ENCODE measurements at regions not wholly inside any gene's neighbourhood (a gene's known extent, or its start where the extent isn't known, plus 50 kb on each side); places are given as distances from the start of the nearest gene placed in this dataset.

GRCh38 chr3:117305681-117306080 lies 596.1 kb downstream of the TUSC7 start:
- H3K36me3 Mint-ChIP-seq, result no peaks in the 10 kb centered on the region
- ChIA-PET POLR2A (no interaction called here), CTCF (no interaction called here)
- peaks cover 8% of the 10 kb centered on the region for H3K9me3 Mint-ChIP-seq
- no peak overlapping the region for H3K27ac Mint-ChIP-seq
- H3K27me3 Mint-ChIP-seq, result no peaks in the 10 kb centered on the region
- H3K4me1 Mint-ChIP-seq (ENCODE audit: low read depth), result no peaks in the 10 kb centered on the region
- H3K4me3 Mint-ChIP-seq, result no peak overlapping the region
- DNase-seq, result no peak
- intact Hi-C loops (cut with micrococcal nuclease), result no loop called here

GRCh38 chr3:117306299-117306698 lies 596.7 kb downstream of the TUSC7 start:
- H3K27me3 Mint-ChIP-seq, result no peaks in the 10 kb centered on the region
- CTCF ChIA-PET, result no interaction called here

GRCh38 chr3:117308353-117308752 lies 598.8 kb downstream of the TUSC7 start:
- Mint-ChIP-seq H3K4me3 (no peak overlapping the region), H3K27me3 (no peaks in the 10 kb centered on the region), H3K4me1 (ENCODE audit: low read depth) (no peaks in the 10 kb centered on the region), H3K9me3 (peaks cover 8% of the 10 kb centered on the region), H3K27ac (no peak overlapping the region), H3K36me3 (no peaks in the 10 kb centered on the region)
- intact Hi-C loops (cut with micrococcal nuclease), result no loop called here
- ChIA-PET POLR2A (no interaction called here), CTCF (no interaction called here)
- DNase-seq, result no peak

More at GRCh38 chr3:117306299-117306698, 596.7 kb downstream of the TUSC7 start:
- intact Hi-C loops (cut with micrococcal nuclease), result no loop called here
- peaks cover 8% of the 10 kb centered on the region for H3K9me3 Mint-ChIP-seq
- H3K4me1 Mint-ChIP-seq (ENCODE audit: low read depth), result no peaks in the 10 kb centered on the region
- no peak for DNase-seq
- H3K36me3 Mint-ChIP-seq, result no peaks in the 10 kb centered on the region
- no peak overlapping the region for H3K27ac Mint-ChIP-seq
- POLR2A ChIA-PET, result no interaction called here
- H3K4me3 Mint-ChIP-seq, result no peak overlapping the region

GRCh38 chr3:117308756-117309155 lies 599.2 kb downstream of the TUSC7 start:
- H3K9me3 Mint-ChIP-seq, result peaks cover 8% of the 10 kb centered on the region
- H3K4me3 Mint-ChIP-seq, result no peak overlapping the region
- intact Hi-C loops (cut with micrococcal nuclease), result no loop called here
- ChIA-PET POLR2A (no interaction called here), CTCF (no interaction called here)
- no peaks in the 10 kb centered on the region for H3K36me3 Mint-ChIP-seq
- H3K27me3 Mint-ChIP-seq, result no peaks in the 10 kb centered on the region
- H3K4me1 Mint-ChIP-seq (ENCODE audit: low read depth), result no peaks in the 10 kb centered on the region
- no peak for DNase-seq
- H3K27ac Mint-ChIP-seq, result no peak overlapping the region

- Mint-ChIP-seq H3K4me3 (no peak overlapping the region), H3K27ac (no peak overlapping the region), H3K27me3 (no peaks in the 10 kb centered on the region), H3K36me3 (no peaks in the 10 kb centered on the region), H3K9me3 (peaks cover 8% of the 10 kb centered on the region), H3K4me1 (ENCODE audit: low read depth) (no peaks in the 10 kb centered on the region)
- intact Hi-C loops (cut with micrococcal nuclease), result no loop called here
- ChIA-PET CTCF (no interaction called here), POLR2A (no interaction called here)
- no peak for DNase-seq
These were observed 601.0 kb downstream of the TUSC7 start for GRCh38 chr3:117310536-117310935.

GRCh38 chr3:117314441-117315150 lies 605.0 kb downstream of the TUSC7 start:
- H3K4me3 Mint-ChIP-seq, result no peak overlapping the region
- CTCF ChIA-PET, result no interaction called here
- peaks cover 6% of the 10 kb centered on the region for H3K9me3 Mint-ChIP-seq
- no peaks in the 10 kb centered on the region for H3K4me1 Mint-ChIP-seq (ENCODE audit: low read depth)
- POLR2A ChIA-PET, result no interaction called here
- no peaks in the 10 kb centered on the region for H3K36me3 Mint-ChIP-seq
- no peak for DNase-seq
- H3K27ac Mint-ChIP-seq, result no peak overlapping the region
- intact Hi-C loops (cut with micrococcal nuclease), result no loop called here
- H3K27me3 Mint-ChIP-seq, result no peaks in the 10 kb centered on the region

GRCh38 chr3:117322866-117323265 lies 613.3 kb downstream of the TUSC7 start:
- no peak for DNase-seq
- Mint-ChIP-seq H3K4me1 (ENCODE audit: low read depth) (no peaks in the 10 kb centered on the region), H3K36me3 (no peaks in the 10 kb centered on the region), H3K27ac (no peak overlapping the region), H3K9me3 (peaks cover 8% of the 10 kb centered on the region), H3K27me3 (no peaks in the 10 kb centered on the region), H3K4me3 (no peak overlapping the region)
- ChIA-PET CTCF (no interaction called here), POLR2A (no interaction called here)
- intact Hi-C loops (cut with micrococcal nuclease), result no loop called here

GRCh38 chr3:117346901-117347300 lies 637.3 kb downstream of the TUSC7 start:
- no peak for DNase-seq
- ChIA-PET CTCF (no interaction called here), POLR2A (no interaction called here)
- Mint-ChIP-seq H3K4me1 (ENCODE audit: low read depth) (no peaks in the 10 kb centered on the region), H3K27ac (no peak overlapping the region), H3K27me3 (no peaks in the 10 kb centered on the region), H3K4me3 (no peak overlapping the region), H3K36me3 (no peaks in the 10 kb centered on the region), H3K9me3 (peaks cover 8% of the 10 kb centered on the region)
- intact Hi-C loops (cut with micrococcal nuclease), result no loop called here

GRCh38 chr3:117348884-117349283 lies 639.3 kb downstream of the TUSC7 start:
- ChIA-PET CTCF (no interaction called here), POLR2A (no interaction called here)
- intact Hi-C loops (cut with micrococcal nuclease), result no loop called here
- Mint-ChIP-seq H3K27ac (no peak overlapping the region), H3K36me3 (no peaks in the 10 kb centered on the region), H3K4me1 (ENCODE audit: low read depth) (no peaks in the 10 kb centered on the region), H3K9me3 (peaks cover 4% of the 10 kb centered on the region), H3K4me3 (no peak overlapping the region), H3K27me3 (no peaks in the 10 kb centered on the region)
- no peak for DNase-seq

- intact Hi-C loops (cut with micrococcal nuclease), result no loop called here
- no peaks in the 10 kb centered on the region for H3K27me3 Mint-ChIP-seq
- DNase-seq, result no peak
- no peak overlapping the region for H3K4me3 Mint-ChIP-seq
- CTCF ChIA-PET, result no interaction called here
- H3K36me3 Mint-ChIP-seq, result no peaks in the 10 kb centered on the region
- H3K9me3 Mint-ChIP-seq, result peaks cover 4% of the 10 kb centered on the region
- no peaks in the 10 kb centered on the region for H3K4me1 Mint-ChIP-seq (ENCODE audit: low read depth)
- no peak overlapping the region for H3K27ac Mint-ChIP-seq
- POLR2A ChIA-PET, result no interaction called here
These were observed 640.0 kb downstream of the TUSC7 start for GRCh38 chr3:117349566-117349965.

GRCh38 chr3:117350371-117350770 lies 640.8 kb downstream of the TUSC7 start:
- Mint-ChIP-seq H3K27ac (no peak overlapping the region), H3K4me1 (ENCODE audit: low read depth) (no peaks in the 10 kb centered on the region), H3K27me3 (no peaks in the 10 kb centered on the region), H3K4me3 (no peak overlapping the region), H3K9me3 (peaks cover 4% of the 10 kb centered on the region), H3K36me3 (no peaks in the 10 kb centered on the region)
- DNase-seq, result no peak
- CTCF ChIA-PET, result no interaction called here
- intact Hi-C loops (cut with micrococcal nuclease), result no loop called here
- POLR2A ChIA-PET, result no interaction called here

GRCh38 chr3:117355566-117355965 lies 646.0 kb downstream of the TUSC7 start:
- peaks cover 5% of the 10 kb centered on the region for H3K9me3 Mint-ChIP-seq
- intact Hi-C loops (cut with micrococcal nuclease), result no loop called here
- no peak overlapping the region for H3K27ac Mint-ChIP-seq
- DNase-seq, result no peak
- CTCF ChIA-PET, result no interaction called here
- no peaks in the 10 kb centered on the region for H3K36me3 Mint-ChIP-seq
- H3K27me3 Mint-ChIP-seq, result no peaks in the 10 kb centered on the region
- no peaks in the 10 kb centered on the region for H3K4me1 Mint-ChIP-seq (ENCODE audit: low read depth)
- no peak overlapping the region for H3K4me3 Mint-ChIP-seq
- POLR2A ChIA-PET, result no interaction called here

GRCh38 chr3:117356091-117356705 lies 646.6 kb downstream of the TUSC7 start:
- DNase-seq, result no peak
- Mint-ChIP-seq H3K27ac (no peak overlapping the region), H3K4me3 (no peak overlapping the region), H3K4me1 (ENCODE audit: low read depth) (no peaks in the 10 kb centered on the region), H3K36me3 (no peaks in the 10 kb centered on the region), H3K9me3 (peaks cover 9% of the 10 kb centered on the region), H3K27me3 (no peaks in the 10 kb centered on the region)
- CTCF ChIA-PET, result no interaction called here
- POLR2A ChIA-PET, result no interaction called here
- intact Hi-C loops (cut with micrococcal nuclease), result no loop called here
